Gastroesophageal sphincter (tissue), 3 donors: ENCODE measurements at regions not wholly inside any gene's neighbourhood (a gene's known extent, or its start where the extent isn't known, plus 50 kb on each side); places are given as distances from the start of the nearest gene placed in this dataset.

Source experiments
- CTCF ChIP-seq, 4 experiments: fragments of 200-600 bp in 2 of 4; fragments of 450-650 bp in 2 of 4; sonication (generic) in 1 of 4; IDR thresholded peaks; one replicate each; pipeline ENCODE4 v1.5.1; 2017 to 2019; ENCODE audit warnings: antibody characterized with exemption in 4 of 4, mild to moderate bottlenecking in 2 of 4, moderate library complexity in 2 of 4
- EP300 ChIP-seq: sonication (generic); formaldehyde crosslinking; IDR thresholded peaks from one replicate; pipeline ENCODE4 v1.6.1; 2017; ENCODE audit warnings: antibody characterized with exemption, mild to moderate bottlenecking
- POLR2AphosphoS5 ChIP-seq: sonication (generic); formaldehyde crosslinking; IDR thresholded peaks from one replicate; pipeline ENCODE4 v1.6.1; 2017; ENCODE audit warnings: antibody characterized with exemption

GRCh38 chr12:24533716-24534352, 415.1 kb downstream of the BCAT1 start:
- TF ChIP-seq CTCF (IDR thresholded peaks at IDR 0.05) (no peak), POLR2AphosphoS5 (no peak), EP300 (no peak)
